ENCODE measurements at regions not wholly inside any gene's neighbourhood (a gene's known extent, or its start where the extent isn't known, plus 50 kb on each side); places are given as distances from the start of the nearest gene placed in this dataset.

- TF ChIP-seq POLR2AphosphoS5 (IDR thresholded peaks at IDR 0.05; ENCODE audit: low read depth) (no peak), REST (IDR thresholded peaks at IDR 0.05; ENCODE audit: insufficient replicate concordance, low read depth) (no peak)
- TF ChIP-seq, protein P1, sequence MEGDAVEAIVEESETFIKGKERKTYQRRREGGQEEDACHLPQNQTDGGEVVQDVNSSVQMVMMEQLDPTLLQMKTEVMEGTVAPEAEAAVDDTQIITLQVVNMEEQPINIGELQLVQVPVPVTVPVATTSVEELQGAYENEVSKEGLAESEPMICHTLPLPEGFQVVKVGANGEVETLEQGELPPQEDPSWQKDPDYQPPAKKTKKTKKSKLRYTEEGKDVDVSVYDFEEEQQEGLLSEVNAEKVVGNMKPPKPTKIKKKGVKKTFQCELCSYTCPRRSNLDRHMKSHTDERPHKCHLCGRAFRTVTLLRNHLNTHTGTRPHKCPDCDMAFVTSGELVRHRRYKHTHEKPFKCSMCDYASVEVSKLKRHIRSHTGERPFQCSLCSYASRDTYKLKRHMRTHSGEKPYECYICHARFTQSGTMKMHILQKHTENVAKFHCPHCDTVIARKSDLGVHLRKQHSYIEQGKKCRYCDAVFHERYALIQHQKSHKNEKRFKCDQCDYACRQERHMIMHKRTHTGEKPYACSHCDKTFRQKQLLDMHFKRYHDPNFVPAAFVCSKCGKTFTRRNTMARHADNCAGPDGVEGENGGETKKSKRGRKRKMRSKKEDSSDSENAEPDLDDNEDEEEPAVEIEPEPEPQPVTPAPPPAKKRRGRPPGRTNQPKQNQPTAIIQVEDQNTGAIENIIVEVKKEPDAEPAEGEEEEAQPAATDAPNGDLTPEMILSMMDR (IDR thresholded peaks at IDR 0.05; ENCODE audit: insufficient read depth, low read length) = no peak
Measured at GRCh38 chr1:56169856-56170255, 409.5 kb downstream of the PLPP3 start.
